ENCODE measurements at regions not wholly inside any gene's neighbourhood (a gene's known extent, or its start where the extent isn't known, plus 50 kb on each side); places are given as distances from the start of the nearest gene placed in this dataset.

GRCh38 chr15:36497901-36498300, 81.5 kb upstream of the CDIN1 start:
- TF ChIP-seq CTCF (IDR thresholded peaks at IDR 0.05): no peak
- TF ChIP-seq POLR2A (IDR thresholded peaks at IDR 0.05): no peak

All from esophagus squamous epithelium (tissue), 4 donors.